HT-29 (cell line): ENCODE measurements at regions not wholly inside any gene's neighbourhood (a gene's known extent, or its start where the extent isn't known, plus 50 kb on each side); places are given as distances from the start of the nearest gene placed in this dataset.

Experiments used
- DNase-seq: peaks from one replicate; pipeline ENCODE4 v3.0.0-alpha.2; 2015; ENCODE audit warnings: low spot score

DNA sequence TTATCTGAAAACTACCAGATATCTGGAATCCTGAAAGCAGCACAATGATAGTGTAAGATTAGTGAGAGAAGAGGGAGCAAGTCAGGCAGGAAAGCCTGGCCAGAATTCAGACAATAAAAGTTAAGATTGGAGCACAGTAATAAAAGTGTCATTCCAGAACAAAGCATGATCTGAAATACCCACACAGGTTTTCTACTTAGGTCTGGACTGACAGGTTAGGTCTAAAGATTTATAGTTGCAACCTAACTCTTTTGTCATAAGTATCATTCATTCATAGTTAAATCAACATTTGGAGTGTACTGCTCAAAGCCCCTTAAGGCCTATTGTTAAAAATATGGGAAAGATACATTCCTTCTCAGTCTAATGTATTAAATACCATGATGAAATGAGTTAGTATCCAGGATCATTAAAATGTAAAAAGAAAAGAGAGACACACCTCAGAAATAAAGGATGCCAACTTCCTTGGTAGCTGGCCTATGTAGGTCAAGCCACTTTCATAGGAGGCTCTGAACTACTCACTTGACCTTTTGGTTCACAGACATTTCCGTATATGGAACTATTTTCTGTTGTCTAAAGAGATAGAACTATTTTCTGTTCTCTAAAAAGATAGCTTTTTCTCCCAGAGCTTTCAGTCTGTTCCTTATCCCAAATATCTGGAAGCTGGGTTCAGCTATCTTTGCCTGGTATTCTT, 105.2 kb downstream of the FAS start:
- DNase-seq: no peak

DNA sequence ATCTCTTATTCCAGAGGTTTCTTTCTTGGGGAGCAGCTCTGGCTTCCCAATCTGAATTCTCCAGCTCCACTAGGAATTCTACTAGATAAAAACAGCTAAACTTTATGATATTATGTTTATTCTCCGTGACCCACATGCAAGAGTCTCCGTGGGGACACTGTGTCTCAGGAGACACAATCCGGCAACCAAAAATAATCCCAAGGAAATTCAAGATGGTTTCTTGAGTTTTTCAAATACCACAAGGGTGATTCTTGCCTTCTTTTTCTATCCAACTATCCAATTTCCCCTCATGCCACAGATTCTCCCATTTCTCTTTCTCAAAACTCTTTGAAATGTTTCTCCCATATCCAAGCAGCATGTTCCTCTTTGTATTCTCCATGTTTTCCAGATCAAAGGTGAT, 103.1 kb downstream of the FAS start:
- no peak for DNase-seq

DNA sequence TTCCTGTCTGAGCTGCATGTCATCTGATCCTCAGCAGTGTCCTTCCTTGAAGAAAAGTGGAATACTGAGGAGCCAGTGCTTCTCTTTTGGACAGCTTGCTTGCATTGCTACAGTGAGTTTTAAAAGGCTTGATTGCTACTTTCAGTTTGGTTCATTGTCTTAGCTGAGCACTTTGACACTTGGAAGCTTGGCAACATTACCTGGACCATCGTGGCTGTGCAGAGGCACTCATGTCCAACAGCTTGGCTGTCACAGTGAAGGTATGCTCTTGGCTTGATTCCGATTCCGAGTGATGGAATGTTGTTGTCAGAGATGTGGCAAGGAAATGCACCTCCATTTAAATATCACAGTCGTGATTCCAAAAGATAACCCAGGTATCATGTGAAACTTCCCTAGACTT, 102.4 kb downstream of the FAS start:
- DNase-seq: no peak

DNA sequence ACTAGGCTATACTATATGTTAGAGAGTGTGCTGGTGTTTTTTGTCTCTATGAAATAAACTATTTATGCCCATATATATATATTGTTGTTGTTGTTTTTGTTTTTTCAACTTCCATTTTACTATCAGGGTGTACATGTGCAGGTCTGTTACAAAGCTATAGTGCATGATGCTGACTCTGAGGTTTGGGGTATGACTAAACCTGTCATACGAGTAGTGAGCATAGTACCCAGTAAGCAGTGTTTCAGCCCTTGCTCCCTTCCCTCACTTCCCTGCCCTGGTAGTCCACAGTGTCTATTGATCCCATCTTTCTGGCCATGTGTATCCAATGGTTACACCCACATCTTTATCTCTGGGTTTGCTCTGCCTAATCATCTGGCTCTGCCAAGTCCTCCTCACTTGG, 101.8 kb downstream of the FAS start:
- DNase-seq: no peak

- no peak for DNase-seq
Observed at GRCh38 chr10:89091496-89091895, 100.9 kb downstream of the FAS start.

DNA sequence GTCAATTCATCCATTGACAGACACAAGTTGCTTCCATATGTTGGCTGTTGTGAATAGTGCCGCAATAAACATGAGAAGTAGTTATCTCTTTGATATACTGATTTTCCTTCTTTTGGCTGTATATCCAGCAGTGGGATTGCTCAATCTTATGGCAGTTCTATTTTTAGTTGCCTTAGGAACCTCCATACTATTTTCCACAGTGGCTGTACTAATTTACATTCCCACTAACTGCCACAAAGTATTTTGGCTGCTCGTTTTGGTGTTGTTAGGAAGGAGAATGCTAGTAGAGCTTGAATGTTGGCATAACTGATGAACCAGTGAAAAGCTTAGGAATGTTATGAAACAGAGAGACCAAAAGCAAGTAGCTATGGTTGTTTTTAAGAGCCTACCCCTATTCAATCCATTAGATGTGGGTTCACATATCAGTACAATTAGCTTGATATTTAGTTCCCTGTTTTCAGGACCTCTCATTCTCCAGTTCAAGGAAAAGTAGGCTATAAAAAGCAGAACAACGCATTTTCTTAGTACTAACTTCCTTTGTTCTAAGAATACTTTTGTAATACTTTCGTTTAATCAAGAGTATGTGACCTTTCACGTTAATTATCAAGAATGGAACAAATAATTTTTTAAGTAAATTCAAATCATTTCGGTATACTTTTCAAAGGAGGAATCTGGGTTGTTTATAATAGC, 100.3 kb downstream of the FAS start:
- no peak for DNase-seq

GRCh38 chr10:89086801-89087521, 96.4 kb downstream of the FAS start:
- DNase-seq: no peak

DNA sequence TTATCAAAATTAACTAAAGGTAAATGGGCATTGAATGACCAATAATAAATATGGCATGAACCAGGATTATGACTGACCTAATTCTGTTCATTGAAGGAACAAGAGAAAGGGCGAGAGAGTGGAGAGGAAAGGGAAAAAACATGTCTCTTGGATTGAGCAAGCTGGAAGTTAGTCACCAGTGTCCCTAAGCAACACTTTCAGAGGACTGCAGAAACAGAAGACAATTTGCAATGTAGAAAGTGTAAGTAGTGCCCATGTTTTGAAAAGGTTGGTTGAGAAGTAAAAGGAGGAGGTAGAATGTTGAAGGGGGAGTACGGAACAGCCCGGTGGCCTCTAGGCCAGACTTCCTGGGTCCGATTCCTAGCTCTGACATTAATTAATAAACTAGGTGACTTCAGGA, 94.6 kb downstream of the FAS start:
- DNase-seq: no peak

- DNase-seq: no peak
Observed at GRCh38 chr10:89082086-89082485, 91.5 kb downstream of the FAS start.

GRCh38 chr10:89080660-89081059, 90.1 kb downstream of the FAS start:
- no peak for DNase-seq

DNA sequence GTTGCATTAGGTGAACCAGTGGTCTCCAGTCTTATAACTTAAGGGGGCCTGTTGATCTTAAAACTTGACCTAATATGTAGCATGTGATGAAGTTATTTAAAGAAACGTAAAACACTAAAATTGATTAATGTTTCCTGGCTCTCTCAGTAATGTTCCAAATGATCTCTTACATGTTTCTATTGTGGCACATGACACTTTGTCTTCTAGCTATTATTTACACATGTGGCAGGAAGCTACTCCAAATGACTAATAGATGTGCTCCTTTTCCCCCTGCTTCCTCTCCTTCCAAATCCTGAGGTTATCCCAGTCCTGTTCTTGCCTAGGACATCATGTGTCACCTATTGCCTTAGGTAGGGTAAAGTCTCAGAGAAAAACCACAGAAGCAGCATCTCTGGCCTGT, 89.4 kb downstream of the FAS start:
- DNase-seq: no peak

DNA sequence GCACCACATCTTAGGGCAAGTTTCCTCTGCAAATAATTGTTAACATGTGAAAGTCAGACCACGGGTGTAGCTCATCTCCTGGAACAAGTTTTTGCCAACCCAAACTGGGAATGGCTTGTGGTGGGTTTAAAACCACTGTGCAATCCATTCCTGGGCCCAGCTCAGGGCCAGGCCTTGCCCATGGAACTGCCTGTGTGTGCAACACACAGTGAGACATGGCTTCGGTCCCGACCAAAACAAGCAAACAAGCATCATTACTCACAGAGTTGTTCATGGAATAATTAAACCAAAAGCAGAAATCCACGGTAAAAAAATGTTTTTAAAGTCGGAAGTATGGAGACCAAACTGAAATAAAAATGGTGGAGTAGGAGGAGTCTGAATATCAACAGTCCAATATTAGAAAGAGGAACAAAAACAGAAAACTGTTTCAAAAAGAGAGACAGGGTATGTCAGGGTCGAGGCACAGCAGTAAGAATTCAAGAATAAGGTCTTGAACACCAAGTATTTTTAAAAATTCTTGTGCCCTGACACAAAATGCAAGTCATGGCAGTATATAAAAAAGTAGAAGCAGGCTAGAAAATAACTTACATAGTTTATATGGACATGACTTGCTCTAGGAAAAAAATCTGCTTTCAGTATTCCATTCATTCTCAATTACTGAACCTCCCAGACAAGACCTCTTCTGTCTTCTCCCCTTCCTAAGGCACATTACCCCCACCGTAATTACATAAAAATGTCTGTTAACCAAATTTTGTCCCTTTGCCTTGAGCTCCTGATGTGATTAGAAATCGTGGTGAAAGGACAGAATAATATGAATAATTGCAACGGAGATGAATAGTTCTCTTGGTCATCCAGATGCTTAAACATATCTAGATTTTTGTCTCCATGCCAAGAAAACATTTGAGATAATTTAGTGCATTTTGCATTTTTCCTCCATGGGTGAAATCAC, 88.4 kb downstream of the FAS start:
- DNase-seq: no peak

- DNase-seq: no peak
Observed at GRCh38 chr10:89076120-89076519, 85.5 kb downstream of the FAS start.

- DNase-seq: no peak
Observed at GRCh38 chr10:89075631-89076030, 85.0 kb downstream of the FAS start.

GRCh38 chr10:89074120-89074519, 83.5 kb downstream of the FAS start:
- DNase-seq: no peak

DNA sequence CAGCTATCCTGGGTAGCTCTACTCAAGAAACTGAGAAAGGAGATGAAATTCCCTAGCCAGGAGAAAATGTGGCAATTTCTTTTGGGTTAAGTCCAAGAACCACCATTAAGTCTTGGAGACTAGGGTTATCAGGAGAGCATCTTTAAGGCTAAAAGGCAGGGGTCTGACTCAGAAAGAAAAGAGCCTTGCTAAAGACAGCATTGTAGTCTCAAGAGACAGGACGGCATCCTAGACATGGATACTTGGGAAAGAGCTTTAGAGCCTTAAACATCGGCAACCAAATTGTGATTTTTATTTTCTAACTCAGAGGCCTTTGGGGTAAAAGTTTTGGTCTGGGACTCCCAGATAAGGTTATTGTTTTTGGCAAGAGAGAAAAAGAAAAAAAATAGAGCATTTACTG, 83.1 kb downstream of the FAS start:
- DNase-seq: no peak

DNA sequence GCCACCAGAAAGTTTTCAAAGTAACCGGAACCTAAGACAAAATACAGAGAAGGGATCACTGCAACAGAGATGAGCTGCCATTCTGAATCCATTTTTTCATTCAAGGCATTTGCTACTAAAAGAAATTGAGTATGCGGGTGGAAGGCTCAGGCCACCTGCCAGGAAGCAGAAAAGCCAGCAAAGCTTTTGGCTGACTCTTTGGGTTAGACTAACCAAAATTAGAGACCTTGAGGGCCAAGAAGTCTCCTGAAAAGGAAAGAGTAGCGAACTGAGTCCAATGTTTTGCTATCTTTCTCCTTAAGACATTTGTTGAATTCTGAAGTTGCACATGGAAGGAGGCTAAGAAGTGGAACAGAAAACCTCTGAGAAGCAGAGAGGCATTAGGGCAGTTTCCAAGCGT, 79.0 kb downstream of the FAS start:
- DNase-seq: no peak
